ENCODE measurements at regions not wholly inside any gene's neighbourhood (a gene's known extent, or its start where the extent isn't known, plus 50 kb on each side); places are given as distances from the start of the nearest gene placed in this dataset.
"Not testable (repeated sequence)": the region's sequence is repeated elsewhere in the genome, so short reads cannot be mapped to it uniquely, and the experiment has no call there.

- DNase-seq, result no peak
Observed at GRCh38 chr1:182191381-182192115, 130.0 kb upstream of the ZNF648 start.

GRCh38 chr1:182189535-182190066 lies 128.1 kb upstream of the ZNF648 start:
- no peak for DNase-seq

- DNase-seq, result no peak
Observed at GRCh38 chr1:182186757-182187146, 125.2 kb upstream of the ZNF648 start.

GRCh38 chr1:182185842-182186756 lies 124.6 kb upstream of the ZNF648 start:
- DNase-seq, result no peak

- DNase-seq, result no peak
Observed at GRCh38 chr1:182185136-182185535, 123.6 kb upstream of the ZNF648 start.

GRCh38 chr1:182183606-182184005 lies 122.1 kb upstream of the ZNF648 start:
- DNase-seq, result no peak

- DNase-seq, result no peak
Observed at GRCh38 chr1:182182311-182182710, 120.8 kb upstream of the ZNF648 start.

GRCh38 chr1:182181167-182181572 lies 119.7 kb upstream of the ZNF648 start:
- DNase-seq, result no peak

- peak; percentile 68 for DNase-seq
Observed at GRCh38 chr1:182175361-182175931, 113.9 kb upstream of the ZNF648 start.

- DNase-seq, result no peak
Observed at GRCh38 chr1:182174513-182174855, 113.0 kb upstream of the ZNF648 start.

GRCh38 chr1:182173808-182174512 lies 112.4 kb upstream of the ZNF648 start:
- DNase-seq, result no peak

GRCh38 chr1:182172699-182173098 lies 111.2 kb upstream of the ZNF648 start:
- no peak for DNase-seq

GRCh38 chr1:182170891-182171461 lies 109.5 kb upstream of the ZNF648 start:
- no peak for DNase-seq

GRCh38 chr1:182169203-182169602 lies 107.7 kb upstream of the ZNF648 start:
- no peak for DNase-seq

GRCh38 chr1:182166750-182167149 lies 105.2 kb upstream of the ZNF648 start:
- DNase-seq, result no peak

GRCh38 chr1:182166321-182166720 lies 104.8 kb upstream of the ZNF648 start:
- no peak for DNase-seq

- DNase-seq, result no peak
Observed at GRCh38 chr1:182164273-182164672, 102.8 kb upstream of the ZNF648 start.

GRCh38 chr1:182163821-182164223 lies 102.3 kb upstream of the ZNF648 start:
- no peak for DNase-seq

- no peak for DNase-seq
Observed at GRCh38 chr1:182159443-182159842, 97.9 kb upstream of the ZNF648 start.

- DNase-seq, result no peak
Observed at GRCh38 chr1:182157187-182157586, 95.7 kb upstream of the ZNF648 start.

GRCh38 chr1:182154425-182154824 lies 92.9 kb upstream of the ZNF648 start:
- not testable (repeated sequence) for DNase-seq

- no peak for DNase-seq
Observed at GRCh38 chr1:182149411-182149965, 88.0 kb upstream of the ZNF648 start.
